ENCODE measurements at regions not wholly inside any gene's neighbourhood (a gene's known extent, or its start where the extent isn't known, plus 50 kb on each side); places are given as distances from the start of the nearest gene placed in this dataset.

- H3K4me2 ChIP-seq (ENCODE audit: low read depth, low read length): no peak overlapping the region
- no peak overlapping the region for H4K91ac ChIP-seq (ENCODE audit: insufficient read depth, low read depth, low read length)
- no peak overlapping the region for H3K9ac ChIP-seq (ENCODE audit: low read depth, low read length)
- ChIA-PET CTCF (no interaction called here), POLR2A (ENCODE audit: unreplicated experiment) (no interaction called here)
- no peak for TF ChIP-seq SMC3 (IDR thresholded peaks at IDR 0.05; ENCODE audit: low read depth, low read length)
- TF ChIP-seq MXI1 (IDR thresholded peaks at IDR 0.05; ENCODE audit: borderline replicate concordance, low read depth, low read length): no peak
- TF ChIP-seq RFX5 (IDR thresholded peaks at IDR 0.05; ENCODE audit: low read depth, low read length): no peak
- no peak for TF ChIP-seq USF2 (IDR thresholded peaks at IDR 0.05; ENCODE audit: low read depth, low read length)
- no peak for TF ChIP-seq RAD21 (IDR thresholded peaks at IDR 0.05; ENCODE audit: low read length)
- no peak for TF ChIP-seq MAZ (IDR thresholded peaks at IDR 0.05; ENCODE audit: borderline replicate concordance, low read depth, low read length)
- no peak for TF ChIP-seq CHD1 (IDR thresholded peaks at IDR 0.05; ENCODE audit: low read depth, low read length)
- no peak for TF ChIP-seq POLR2A (IDR thresholded peaks at IDR 0.05; ENCODE audit: low read depth, low read length)
- no peak for TF ChIP-seq NFE2L2 (IDR thresholded peaks at IDR 0.05; ENCODE audit: low read depth, low read length)
- no peak for TF ChIP-seq ELK1 (IDR thresholded peaks at IDR 0.05; ENCODE audit: borderline replicate concordance, low read depth, low read length)
- no peak for TF ChIP-seq CEBPB (IDR thresholded peaks at IDR 0.05; ENCODE audit: low read depth, low read length)
- TF ChIP-seq BHLHE40 (IDR thresholded peaks at IDR 0.05; ENCODE audit: low read depth, low read length): no peak
- no peak for TF ChIP-seq FOS (IDR thresholded peaks at IDR 0.05; ENCODE audit: low read depth, low read length)
- no peak overlapping the region for H2AFZ ChIP-seq (replicated peaks; ENCODE audit: low read length, poor library complexity)
- no peaks in the 10 kb centered on the region for H3K9me1 ChIP-seq (ENCODE audit: insufficient read depth, low read length)
- no peak overlapping the region for H4K5ac ChIP-seq (ENCODE audit: low read depth, low read length)
- no peak overlapping the region for H3K56ac ChIP-seq (ENCODE audit: extremely low read depth, insufficient read depth, low read length)
- H4K20me1 ChIP-seq (ENCODE audit: insufficient read depth, low read length): no peaks in the 10 kb centered on the region
- no peak overlapping the region for H2BK120ac ChIP-seq (ENCODE audit: low read depth, low read length)
- no peak for ATAC-seq (ENCODE audit: low read depth)
- no peak overlapping the region for H2AK5ac ChIP-seq (ENCODE audit: low read depth, low read length)
- no peak overlapping the region for H3K23ac ChIP-seq (ENCODE audit: low read depth, low read length)
- no peak overlapping the region for H4K8ac ChIP-seq (ENCODE audit: low read depth in 2 of 2, low read length in 2 of 2)
- no peak overlapping the region for H3K27ac ChIP-seq (ENCODE audit: insufficient read depth, low read length)
- no peak overlapping the region for H2BK15ac ChIP-seq (ENCODE audit: low read depth, low read length)
- H3K18ac ChIP-seq (ENCODE audit: low read depth, low read length): no peak overlapping the region
- no peaks in the 10 kb centered on the region for H3K27me3 ChIP-seq (ENCODE audit: control insufficient read depth, insufficient read depth, low read length)
- H3K9me3 ChIP-seq (ENCODE audit: control insufficient read depth, insufficient read depth, low read length): peaks cover 5% of the 10 kb centered on the region; the same call in 1 of the 2 replicates
- intact Hi-C loops (cut with micrococcal nuclease): no loop called here
- no peaks in the 10 kb centered on the region for H3K79me1 ChIP-seq (ENCODE audit: low read depth in 1 of 2, low read length in 2 of 2)
- no peak overlapping the region for H2AK9ac ChIP-seq (replicated peaks; ENCODE audit: low read depth, low read length, poor library complexity)
- no peaks in the 10 kb centered on the region for H3K36me3 ChIP-seq (ENCODE audit: control insufficient read depth, insufficient read depth, low read length)
- dilution Hi-C loops (cut with HindIII; ENCODE audit: low sequenced_read_pairs, unreplicated experiment): no loop called here
- H3K4ac ChIP-seq (ENCODE audit: low read depth, low read length): no peak overlapping the region
- no peaks in the 10 kb centered on the region for H3K4me1 ChIP-seq (ENCODE audit: control insufficient read depth, insufficient read depth, low read length)
- no peak overlapping the region for H3K14ac ChIP-seq (replicated peaks; ENCODE audit: low read depth, low read length)
- H2BK5ac ChIP-seq (ENCODE audit: low read depth, low read length, poor library complexity, severe bottlenecking): no peak overlapping the region
- DNase-seq: no peak
- no peak overlapping the region for H2BK20ac ChIP-seq (ENCODE audit: low read depth, low read length)
- no peak overlapping the region for H3K4me3 ChIP-seq (ENCODE audit: insufficient read depth, low read depth, low read length)
- in situ Hi-C loops (cut with MboI; ENCODE audit: low sequenced_read_pairs): no loop called here
- no CpG with 5 or more reads among the region's 2 CpGs for WGBS, 2 experiments (ENCODE audit: extremely low coverage in 2 of 2, insufficient read length in 1 of 2)
- BruUV-seq (replicated peaks): no TSS peak
Measured at GRCh38 chr21:24617819-24618218, 989.5 kb downstream of the MRPL39 start.

All from IMR-90 (cell line).